Activated CD4-positive, alpha-beta T cell treated with anti-CD3 and anti-CD28 coated beads, Interleukin-2, amount 50 U/mL, for 4 hours (primary cell): ENCODE measurements at regions not wholly inside any gene's neighbourhood (a gene's known extent, or its start where the extent isn't known, plus 50 kb on each side); places are given as distances from the start of the nearest gene placed in this dataset.
"Not testable (repeated sequence)": the region's sequence is repeated elsewhere in the genome, so short reads cannot be mapped to it uniquely, and the experiment has no call there.

Experiments
- DNase-seq, 2 experiments: peaks; one replicate each; pipeline ENCODE4 v3.0.0-alpha.2; 2020

DNA sequence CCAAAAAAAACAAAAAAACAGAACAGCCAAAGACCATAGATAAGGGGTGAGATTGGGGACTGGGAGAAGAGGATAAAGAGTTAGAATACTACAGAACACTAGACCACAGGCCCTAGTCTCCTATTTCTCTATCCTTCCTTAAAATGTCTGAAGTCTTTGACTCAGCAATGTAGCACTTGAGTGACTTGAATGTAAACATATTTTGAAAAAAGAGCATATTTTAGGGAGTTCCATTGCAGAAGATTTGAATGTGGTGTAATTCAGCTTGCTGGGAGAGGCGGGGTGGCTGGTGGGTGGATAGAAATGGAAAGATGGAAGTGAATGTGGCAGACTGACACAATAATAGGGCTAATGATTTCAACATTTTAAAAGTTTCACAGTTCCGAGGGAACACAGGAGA is 144.9 kb downstream of the CHIC2 start:
- no peak for DNase-seq

DNA sequence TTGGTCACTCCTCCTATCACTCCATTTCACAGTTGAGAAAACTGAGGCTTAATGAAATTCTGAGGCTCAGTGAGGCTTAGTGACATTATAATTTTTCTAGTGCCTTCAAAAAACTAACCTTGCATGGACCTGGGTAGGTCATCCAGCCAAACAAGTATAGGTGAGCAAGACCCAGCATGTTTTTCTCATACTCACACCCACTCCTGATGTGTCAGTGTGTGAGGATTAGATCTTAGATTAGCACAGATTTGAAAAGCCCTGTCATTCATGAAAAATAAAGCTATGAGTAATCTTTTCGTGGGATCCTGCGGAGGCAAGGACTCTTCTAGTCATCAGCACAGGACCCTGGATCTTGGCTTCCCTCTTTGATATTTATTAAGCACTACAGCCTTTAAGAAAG is 146.7 kb downstream of the CHIC2 start:
- DNase-seq = no peak

DNA sequence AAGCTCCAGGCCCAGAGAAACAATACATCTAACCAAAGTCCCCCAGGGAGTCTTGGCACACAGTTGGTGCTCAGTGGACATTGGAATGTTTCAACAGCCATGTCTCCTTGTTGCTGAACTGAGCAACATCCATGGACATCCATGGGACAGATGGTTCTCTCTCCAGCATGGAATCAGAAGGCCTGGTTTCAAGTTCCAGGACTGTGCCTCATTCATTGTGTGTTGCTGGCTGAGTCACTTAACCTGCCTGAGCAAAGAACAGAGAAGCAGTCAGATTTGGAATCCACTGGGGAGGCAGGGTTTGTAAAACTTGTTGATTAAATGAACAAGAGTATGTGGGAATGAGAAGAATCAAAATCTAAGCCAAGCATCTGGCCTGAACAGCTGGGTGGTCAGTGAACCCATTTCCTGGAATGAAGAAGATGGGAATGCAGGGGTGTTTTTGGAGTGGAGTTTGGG is 147.9 kb downstream of the CHIC2 start:
- DNase-seq = no peak

DNA sequence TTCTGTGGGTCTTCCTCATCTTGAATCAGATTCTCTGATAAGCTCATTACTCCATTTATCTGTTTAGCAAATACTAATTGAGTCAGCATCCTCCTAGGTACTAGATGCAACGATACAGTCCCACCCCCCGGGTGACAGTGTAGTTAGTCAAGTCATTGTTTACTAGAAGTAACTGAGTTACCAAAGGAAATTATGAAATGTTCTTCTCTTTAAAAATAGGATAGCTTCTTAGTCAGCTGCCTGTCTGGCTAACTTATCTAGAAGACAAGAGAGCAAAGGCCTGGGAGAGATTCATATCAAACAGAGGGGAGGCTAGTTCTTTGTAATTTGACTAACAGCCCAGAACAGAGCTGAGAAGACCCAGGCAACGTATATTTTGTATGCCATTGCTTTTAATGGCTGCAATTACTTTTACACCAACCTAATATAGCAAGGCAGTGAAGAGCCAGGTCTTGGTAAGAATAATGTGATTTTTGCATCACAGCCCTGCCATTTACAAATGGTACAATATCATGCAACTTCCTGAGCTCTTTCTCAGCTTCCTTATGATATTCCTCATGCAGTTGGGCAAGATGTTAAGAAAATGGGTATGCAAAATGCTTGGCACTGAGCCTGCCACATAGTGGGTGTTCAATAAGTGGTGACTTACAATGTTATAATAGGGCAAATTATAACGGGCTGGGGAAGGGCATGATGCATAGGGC is 149.9 kb downstream of the CHIC2 start:
- no peak for DNase-seq

DNA sequence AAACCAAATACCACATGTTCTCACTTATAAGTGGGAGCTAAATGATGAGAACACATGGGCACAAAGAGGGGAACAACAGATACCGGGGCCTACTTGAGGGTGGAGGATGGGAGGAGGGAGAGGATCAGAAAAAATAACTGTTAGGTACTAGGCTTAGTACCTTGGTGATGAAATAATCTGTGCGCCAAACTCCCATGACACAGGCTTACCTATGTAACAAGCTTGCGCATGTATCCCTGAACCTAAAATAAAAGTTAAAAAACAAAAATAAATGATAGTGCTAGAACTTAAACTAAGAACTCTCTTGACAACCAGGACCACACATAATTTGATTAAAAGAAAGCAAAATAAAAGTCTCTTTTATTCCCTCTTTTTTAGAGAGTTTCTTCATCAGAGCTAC is 150.6 kb downstream of the CHIC2 start:
- DNase-seq = no peak

DNA sequence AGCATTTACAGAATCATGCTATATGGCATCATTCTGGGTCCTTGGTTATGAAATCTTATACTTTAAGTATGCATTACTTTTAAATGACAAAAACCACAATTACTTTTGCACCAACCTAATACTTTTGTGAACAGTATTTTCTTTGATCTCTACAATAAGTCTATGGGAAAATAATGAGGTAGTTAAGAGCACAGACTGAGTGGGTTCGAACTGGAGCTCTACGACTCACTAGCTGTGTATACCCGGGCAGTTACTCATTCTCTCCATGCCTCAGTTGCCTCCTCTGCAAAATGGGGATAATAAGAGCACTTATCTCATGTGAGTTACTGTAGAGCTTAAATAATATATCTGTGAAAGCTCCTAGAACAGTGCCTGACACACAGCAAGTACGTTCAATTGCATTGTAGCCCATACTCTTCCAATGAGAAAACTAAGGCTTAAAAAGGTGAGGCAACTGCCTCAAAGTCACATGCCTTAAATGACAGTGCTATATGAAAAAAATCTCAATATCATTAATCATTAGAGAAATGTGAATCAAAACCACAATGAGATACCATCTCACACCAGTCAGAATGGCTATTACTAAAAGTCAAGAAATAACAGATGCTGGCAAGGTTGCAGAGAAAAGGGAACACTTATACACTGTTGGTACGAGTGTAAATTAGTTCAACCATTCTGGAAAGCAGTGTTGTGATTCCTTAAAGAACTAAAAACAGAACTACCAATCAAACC is 151.5 kb downstream of the CHIC2 start:
- DNase-seq = no peak

DNA sequence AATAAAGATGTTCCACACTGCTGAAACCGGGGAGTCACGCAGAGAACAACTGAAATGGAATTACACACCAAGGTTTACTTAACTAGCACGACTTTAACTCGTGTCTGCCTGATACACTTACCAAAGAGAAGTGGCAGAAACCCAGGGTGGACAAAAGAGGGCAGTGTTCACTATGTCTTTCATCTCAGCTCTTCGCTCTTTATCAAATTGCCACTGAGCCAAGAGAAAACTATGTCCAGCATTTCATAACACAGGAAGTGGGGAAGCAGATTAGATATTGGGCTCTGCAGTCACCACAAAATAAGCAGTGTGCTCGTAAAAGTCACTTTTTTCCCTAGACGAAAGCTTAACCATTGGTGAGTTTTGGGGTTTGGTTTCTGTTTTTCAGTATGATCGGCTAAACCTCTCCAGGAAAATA is 155.7 kb downstream of the CHIC2 start:
- no peak for DNase-seq

DNA sequence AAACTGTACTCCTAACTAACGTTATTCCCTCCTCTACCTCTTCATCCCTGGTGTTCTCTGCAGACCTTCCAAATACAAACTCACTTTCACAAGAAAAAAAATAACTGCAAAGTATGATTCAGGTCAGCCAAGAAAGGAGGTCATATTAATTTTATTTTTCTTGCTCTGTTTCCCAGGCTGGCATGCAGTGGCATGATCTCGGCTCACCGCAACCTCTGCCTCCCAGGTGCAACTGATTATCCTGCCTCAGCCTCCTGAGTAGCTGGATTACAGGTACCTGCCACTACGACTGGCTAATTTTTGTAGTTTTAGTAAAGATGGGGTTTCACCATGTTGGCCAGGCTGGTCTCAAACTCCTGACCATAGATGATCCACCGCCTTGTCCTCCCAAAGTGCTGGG is 156.6 kb downstream of the CHIC2 start:
- no peak for DNase-seq

DNA sequence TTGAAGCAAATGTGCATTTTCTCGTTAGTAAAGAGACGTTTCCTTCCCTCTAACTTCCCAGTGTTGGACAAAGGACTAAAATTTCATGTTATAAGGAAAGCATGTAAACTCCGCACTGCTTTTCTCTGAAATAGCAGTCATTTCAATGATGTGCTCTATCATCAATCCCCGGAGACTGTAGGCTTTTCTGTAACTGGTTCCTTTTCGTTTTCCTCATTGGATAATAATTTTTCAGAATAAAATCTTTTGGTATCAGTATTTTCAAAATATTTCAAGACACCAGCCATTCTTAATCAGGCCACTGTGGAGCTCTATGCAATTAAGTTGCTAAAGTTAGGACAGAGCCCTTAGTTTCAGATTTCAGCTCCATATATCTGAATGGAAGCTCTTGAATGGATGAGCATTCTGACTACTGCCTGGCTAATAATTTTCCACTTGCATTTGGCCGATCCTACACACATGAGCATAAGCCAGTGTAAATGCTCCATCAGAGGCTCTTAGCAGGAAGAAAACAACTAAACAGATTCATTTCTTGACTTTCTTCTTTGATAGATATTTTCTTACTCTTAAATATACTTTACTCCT is 157.7 kb downstream of the CHIC2 start:
- DNase-seq = no peak

DNA sequence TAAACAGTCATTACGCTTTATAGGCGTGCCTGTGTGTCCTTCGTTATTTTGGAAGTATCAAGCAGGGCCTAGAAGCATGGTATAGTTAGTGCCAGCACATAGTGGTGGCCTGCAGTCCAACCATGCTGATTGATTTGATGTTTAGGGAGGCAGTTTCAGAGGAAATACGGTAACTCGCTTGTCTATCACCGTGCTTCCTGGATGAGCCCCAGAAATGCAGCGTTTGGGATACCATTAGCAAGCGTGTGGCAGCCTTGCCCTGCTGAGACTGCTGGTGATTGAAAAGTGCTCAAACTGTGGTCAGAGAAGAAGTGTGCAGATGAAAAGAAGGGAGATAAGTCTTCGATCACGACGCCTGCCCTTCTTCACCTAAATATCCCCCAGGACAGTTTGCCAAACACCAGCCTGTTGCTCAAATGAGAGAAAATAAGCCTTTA is 158.4 kb downstream of the CHIC2 start:
- DNase-seq = no peak

DNA sequence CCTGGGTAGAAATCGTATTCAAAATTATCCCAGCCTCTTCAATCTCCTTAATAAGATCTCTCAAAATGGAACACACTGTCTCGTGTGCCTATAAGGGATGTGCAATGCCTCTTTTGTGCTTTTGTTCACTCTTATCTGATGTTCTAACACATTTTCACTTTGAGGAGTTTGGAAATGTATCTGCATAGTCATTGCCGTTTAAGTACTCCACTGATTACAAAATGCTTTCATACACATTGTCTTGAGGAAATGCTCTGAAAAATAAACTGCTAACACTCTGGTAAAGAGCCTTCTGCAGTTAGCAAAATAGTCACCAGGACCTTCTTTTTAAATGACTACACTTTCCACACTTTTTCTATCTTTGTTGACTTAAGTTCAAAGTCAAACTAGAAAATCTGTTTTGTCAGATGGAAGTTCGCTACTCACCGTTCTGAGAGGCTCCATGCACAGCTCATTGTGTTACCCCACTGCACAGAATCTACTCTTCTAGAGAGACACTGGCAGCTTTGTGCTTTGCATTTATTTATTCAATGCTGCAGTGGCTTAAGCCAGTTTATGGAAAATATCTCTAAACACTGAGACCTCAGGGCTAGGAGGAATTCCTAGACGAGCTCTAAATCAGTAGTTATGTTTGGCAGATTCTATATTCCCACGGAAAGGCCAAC is 159.0 kb downstream of the CHIC2 start:
- DNase-seq = no peak

DNA sequence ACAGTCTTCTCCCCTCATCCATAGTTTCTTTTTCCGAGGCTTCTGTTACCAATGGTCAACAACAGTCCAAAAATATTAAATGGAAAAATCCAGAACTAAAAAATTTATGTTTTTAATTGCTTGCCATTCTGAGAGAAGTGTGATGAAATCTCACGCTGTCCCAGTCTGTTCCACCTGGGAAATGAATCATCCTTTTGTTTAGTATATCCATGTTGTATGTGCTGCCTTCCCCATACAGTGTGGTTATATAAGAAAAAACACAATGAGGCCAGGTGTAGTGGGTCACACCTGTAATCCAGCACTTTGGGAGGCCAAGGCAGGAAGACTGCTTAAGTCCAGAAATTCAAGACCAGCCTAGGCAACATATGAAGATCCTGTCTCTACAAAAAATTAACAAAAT is 161.6 kb downstream of the CHIC2 start:
- no peak for DNase-seq

DNA sequence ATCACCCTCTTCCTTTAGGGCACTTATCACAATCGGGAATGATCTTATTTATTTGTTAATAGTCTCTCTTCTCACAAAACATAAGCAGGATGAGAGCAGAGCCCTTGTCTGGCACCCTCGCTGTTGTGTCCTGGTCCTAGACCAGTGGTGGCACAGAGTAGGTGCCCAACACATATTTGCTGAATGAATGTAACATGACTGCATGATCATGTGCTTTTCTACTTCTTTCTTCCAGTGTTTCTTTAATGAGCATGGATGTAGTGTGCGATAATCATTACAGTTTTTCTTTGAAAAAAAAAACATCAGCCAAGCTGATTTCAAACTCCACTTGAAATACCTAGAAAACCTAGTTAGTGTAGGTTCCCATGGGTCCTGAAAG is 164.1 kb downstream of the CHIC2 start:
- no peak for DNase-seq

DNA sequence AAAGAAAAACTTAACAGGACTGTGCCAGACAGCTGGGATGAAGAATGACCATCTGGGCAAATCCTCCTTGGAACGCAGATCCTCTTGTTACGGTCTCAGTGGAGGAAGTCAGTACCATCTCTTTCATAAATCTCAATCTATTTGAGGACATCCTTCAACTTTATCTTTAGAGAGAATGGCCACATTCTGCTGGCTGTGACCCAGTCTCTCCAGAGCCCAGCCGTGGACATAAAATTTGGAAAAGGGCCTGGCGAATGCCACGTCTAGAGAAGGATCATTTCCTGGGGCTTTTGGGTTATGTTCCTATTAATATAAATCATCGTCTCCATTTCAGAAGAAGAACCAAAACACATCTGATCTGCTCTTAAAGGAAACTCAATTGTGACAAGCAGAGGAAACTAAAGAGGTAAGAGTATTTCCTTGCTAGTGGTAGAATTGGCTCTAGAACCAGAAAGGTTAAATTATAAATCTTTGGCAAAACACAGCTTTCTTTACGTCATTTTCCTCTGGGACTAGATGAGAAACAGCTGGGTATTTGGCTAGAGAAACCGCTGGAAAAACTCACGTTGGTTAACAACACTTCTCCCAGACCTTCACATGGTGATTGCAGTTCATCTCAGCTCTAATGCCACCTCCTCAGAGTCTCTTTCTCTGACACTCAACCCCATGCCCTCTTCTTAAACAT is 164.7 kb downstream of the CHIC2 start:
- no peak for DNase-seq

DNA sequence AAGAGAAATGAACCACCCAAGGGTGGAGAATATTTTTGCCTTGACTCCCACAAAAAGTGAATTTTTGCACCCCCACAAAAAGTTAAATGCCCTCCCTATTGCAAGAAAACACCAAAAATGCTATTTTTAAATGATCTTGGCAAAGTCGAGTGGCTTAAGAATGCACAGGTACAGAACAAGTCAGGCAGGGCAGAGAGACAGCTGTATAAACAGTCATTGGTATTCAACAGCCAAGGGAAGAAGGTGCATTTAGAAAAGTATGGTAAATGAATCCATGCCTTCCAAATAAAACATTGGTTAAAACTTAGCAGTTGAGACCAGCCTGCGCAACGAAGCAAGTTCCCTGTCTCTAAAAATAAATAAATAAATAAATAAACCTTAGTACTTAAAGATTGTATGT is 169.3 kb downstream of the CHIC2 start:
- no peak for DNase-seq

DNA sequence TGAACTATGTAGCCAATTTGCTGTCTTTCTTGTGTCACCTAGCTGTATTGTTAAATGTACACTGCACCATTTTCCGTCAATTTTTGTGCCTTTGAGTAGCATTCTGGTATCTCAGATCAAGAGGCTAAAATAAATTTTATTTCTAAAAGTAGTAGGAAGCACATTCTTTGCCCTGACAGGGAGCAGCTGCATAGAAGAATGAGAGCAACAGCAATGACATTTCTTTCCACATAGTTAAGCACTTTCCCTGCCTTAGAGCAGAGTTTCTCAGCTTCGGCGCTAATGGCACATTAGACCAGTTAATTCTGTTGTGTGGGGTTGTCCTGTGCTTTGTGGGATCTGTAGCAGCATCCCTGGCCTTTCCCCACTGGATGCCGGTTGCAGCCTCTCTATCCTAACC is 173.9 kb downstream of the CHIC2 start:
- no peak for DNase-seq

DNA sequence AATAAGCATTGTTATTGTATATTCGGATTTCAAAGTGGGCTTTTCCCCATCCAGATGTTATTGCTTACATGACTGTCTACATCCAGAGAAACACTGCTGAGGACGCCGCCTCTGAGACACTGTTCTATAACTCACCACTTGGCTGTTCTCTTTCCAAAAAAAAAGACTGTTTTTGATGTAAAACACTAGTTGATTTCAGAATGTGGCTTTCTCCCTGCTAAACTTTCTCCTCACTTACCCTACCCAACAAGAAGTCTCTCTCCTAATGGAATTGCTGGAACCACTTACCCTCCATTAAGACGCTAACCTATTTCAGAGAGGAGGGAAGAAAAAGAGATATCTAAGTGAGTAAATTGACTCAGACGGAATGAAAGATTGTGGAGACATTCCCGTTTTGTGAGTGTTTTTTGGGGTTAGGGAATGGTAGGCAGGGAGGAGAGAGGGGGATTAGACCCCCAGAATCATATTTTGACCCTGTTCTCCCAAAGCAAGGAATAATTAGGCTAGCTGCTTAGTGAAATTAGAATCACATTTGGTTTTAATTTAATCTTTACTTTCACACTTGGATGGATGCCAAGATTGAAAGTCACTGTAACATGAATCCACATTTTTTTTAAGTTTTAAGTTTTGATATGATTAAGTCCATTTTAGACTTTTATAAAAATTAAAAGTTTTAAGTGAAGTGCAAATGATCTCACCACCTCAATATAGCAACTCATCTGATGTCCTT is 174.9 kb downstream of the CHIC2 start:
- DNase-seq = no peak

DNA sequence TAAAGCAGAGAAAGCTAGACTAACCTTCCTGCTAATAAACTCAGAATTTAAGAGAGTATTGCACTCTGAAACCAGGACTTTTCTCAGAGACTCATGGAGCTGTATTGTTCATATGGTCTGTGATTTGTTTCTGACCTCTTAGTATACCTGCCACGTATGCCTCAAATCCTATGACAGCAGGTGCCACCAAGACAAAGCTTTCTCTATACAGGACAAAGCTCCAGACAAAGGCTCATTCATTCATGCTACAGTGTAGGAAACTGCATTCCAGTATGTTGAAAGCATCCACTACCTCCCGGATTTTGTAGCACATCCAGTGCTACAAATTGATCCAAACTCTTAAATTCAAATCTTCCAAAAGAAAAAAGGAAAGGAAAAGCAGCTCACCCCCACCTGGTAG is 178.3 kb downstream of the CHIC2 start:
- DNase-seq = no peak

DNA sequence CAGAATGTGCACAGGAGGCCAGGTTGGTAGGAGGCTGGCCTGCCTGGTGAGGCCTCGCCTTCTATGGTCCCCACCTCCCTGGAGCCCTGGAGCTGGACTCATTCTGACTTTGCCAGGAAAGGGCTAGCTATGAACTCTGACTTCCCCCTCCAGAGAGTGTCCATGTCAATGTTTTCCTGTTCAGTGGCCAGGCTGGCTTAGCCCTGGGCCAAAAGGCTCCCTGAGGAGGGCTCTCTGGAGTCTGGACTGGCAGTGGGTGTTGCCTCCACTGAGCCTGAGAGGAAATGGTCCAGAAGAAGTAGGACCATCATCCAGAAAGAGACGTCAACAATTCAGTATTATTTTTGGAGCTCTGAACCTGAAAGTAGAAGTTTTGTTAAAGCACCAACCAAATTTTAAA is 178.7 kb downstream of the CHIC2 start:
- DNase-seq = no peak

DNA sequence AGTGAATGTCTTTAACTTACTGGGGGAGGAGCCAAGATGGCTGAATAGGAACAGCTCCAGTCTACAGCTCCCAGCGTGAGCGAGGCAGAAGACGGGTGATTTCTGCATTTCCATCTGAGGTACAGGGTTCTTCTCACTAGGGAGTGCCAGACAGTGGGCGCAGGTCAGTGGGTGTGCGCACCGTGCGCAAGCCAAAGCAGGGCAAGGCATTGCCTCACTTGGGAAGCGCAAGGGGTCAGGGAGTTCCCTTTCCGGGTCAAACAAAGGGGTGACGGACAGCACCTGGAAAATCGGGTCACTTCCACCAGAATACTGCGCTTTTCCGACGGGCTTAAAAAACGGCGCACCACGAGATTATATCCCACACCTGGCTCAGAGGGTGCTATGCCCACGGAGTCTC is 187.3 kb downstream of the CHIC2 start:
- not testable (repeated sequence) for DNase-seq

DNA sequence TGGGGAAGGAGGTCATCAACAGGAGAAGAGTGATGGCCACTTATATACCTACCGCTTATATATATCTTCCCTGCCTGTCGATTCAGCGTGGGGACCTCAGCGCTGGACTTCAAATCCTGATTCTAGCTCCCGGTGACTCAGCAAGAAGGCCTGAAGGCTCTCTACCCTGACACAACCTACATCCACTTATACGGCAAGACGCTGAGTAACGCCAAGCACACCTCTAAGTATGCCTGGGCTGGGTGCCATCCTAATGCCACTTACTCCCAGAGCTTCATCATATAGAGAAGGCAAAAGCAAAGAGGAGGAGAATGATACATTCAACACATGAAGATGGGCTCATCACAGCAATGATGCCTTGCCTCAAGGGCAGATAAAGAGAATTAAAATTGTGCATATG is 198.3 kb downstream of the CHIC2 start:
- DNase-seq = no peak

DNA sequence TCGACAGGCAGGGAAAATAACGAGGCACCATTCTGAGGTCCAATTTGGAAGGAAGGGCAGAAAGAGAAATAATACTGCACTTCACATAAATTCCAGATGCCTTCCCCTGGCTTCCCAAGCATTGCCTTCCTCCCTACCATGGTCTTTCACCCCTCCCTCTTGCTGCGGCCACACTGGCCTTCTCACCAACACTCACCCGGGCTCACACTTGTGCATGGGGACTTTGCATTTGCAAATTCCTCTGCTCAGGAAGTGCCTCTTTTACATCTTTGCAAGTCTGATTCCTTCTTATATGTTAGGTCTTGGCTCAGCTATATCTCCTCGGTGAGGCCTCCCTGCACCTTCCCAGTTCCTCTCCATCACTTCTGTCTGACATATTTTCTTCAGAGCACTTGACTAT is 199.4 kb downstream of the CHIC2 start:
- DNase-seq = no peak
